Spleen (tissue), 7 donors: ENCODE measurements at regions not wholly inside any gene's neighbourhood (a gene's known extent, or its start where the extent isn't known, plus 50 kb on each side); places are given as distances from the start of the nearest gene placed in this dataset.

ENCODE experiments used
- POLR2A ChIP-seq, 3 donors: fragments of 450-650 bp; IDR thresholded peaks; one replicate each; pipeline ENCODE4 v1.5.1; 2017; ENCODE audit warnings: antibody characterized with exemption in 3 of 3, mild to moderate bottlenecking in 1 of 3
- POLR2AphosphoS5 ChIP-seq, 3 donors: sonication (generic); formaldehyde crosslinking; IDR thresholded peaks; one replicate each; pipeline ENCODE4 v1.5.1; 2017; ENCODE audit warnings: antibody characterized with exemption in 3 of 3
- TF ChIP-seq, protein P1 (sequence below), 11 experiments: fragments of 200-600 bp in 7 of 11; fragments of 450-650 bp in 4 of 11; sonication (generic) in 4 of 11; IDR thresholded peaks in 8 of 11; conservative IDR thresholded peaks in 3 of 11; 1 replicate in 7 of 11; 2 replicates in 4 of 11; pipeline versions ENCODE4 v1.4.0 to v1.8.0; 2016 to 2021; ENCODE audit warnings: antibody characterized with exemption in 11 of 11, inconsistent platforms in 4 of 11, mild to moderate bottlenecking in 1 of 11
- donor health status: DM: no; HTN: no; CAD: no; lungs with moderate emphysema.
- donor health status: DM: no; HTN: no; CAD: no.
- donor health status: DM: no; HTN: no; CAD: no.

DNA sequence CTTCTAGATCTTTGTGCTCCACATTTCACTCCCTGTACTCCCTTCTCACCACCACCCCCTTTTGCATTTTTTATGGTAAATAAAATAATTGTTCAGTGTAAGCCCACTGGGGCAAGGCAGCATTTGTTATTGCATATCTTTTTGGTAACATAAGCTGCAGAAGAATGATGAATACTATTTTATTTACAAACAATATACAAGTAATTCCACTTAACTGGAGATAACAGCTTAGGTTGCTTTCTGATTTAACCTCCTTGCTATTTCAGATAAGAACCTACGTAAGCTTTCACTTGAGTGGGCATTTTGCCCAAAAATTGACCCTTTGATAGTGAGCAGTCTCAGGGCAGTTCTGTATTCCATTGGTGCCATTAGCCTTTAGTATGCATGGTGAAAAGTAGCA lies 417.9 kb downstream of the SH3GL2 start:
- TF ChIP-seq, protein P1, sequence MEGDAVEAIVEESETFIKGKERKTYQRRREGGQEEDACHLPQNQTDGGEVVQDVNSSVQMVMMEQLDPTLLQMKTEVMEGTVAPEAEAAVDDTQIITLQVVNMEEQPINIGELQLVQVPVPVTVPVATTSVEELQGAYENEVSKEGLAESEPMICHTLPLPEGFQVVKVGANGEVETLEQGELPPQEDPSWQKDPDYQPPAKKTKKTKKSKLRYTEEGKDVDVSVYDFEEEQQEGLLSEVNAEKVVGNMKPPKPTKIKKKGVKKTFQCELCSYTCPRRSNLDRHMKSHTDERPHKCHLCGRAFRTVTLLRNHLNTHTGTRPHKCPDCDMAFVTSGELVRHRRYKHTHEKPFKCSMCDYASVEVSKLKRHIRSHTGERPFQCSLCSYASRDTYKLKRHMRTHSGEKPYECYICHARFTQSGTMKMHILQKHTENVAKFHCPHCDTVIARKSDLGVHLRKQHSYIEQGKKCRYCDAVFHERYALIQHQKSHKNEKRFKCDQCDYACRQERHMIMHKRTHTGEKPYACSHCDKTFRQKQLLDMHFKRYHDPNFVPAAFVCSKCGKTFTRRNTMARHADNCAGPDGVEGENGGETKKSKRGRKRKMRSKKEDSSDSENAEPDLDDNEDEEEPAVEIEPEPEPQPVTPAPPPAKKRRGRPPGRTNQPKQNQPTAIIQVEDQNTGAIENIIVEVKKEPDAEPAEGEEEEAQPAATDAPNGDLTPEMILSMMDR (IDR thresholded peaks at IDR 0.05 in 8 of 11, conservative IDR thresholded peaks at IDR 0.05 in 3 of 11) = no peak
- TF ChIP-seq POLR2A (IDR thresholded peaks at IDR 0.05) (no peak), POLR2AphosphoS5 (IDR thresholded peaks at IDR 0.05) (no peak)
